OCI-LY3 (cell line): ENCODE measurements at regions not wholly inside any gene's neighbourhood (a gene's known extent, or its start where the extent isn't known, plus 50 kb on each side); places are given as distances from the start of the nearest gene placed in this dataset.

Source experiments
- EZH2phosphoT487 ChIP-seq: fragments of 200-600 bp; shearing (Covaris generic); IDR thresholded peaks from 2 replicates; pipeline ENCODE4 v1.6.1; 2018; ENCODE audit warnings: antibody characterized with exemption, mixed run types, low read depth
- TF ChIP-seq, protein P1 (sequence below): fragments of 200-600, 300-600 bp; sonication (generic); IDR thresholded peaks from 2 replicates; pipeline ENCODE4 v1.5.1; 2014; ENCODE audit warnings: antibody characterized with exemption, low read length, low read depth

DNA sequence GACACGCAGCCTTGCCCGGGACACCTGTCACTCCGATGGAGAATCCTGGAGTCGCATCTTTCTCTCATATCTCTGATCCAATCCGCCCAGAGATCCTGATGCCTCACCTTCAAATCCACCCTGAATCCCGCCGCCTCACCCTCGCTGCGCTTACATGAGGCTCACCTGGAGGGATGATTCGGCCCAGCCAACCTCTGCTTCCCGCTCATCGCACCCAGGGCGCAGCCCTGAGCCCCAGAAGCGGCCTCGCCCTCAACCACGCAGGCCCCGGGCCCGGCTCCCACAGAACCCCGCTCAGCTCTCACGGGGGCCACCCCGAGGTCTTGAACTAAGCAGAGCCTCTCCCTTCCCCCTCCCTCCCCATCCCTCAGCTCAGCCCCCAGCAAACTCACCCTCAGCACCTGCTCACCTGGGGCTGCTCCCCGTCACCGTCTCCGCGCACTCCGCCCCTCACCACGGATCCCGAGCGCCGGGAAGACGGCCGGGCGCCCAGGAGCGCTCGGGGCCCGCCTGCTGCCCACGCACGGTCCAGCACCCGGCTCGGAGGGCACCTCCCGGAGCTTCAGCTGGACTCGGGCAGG lies 160.0 kb downstream of the NDUFA10 start:
- TF ChIP-seq, protein P1, sequence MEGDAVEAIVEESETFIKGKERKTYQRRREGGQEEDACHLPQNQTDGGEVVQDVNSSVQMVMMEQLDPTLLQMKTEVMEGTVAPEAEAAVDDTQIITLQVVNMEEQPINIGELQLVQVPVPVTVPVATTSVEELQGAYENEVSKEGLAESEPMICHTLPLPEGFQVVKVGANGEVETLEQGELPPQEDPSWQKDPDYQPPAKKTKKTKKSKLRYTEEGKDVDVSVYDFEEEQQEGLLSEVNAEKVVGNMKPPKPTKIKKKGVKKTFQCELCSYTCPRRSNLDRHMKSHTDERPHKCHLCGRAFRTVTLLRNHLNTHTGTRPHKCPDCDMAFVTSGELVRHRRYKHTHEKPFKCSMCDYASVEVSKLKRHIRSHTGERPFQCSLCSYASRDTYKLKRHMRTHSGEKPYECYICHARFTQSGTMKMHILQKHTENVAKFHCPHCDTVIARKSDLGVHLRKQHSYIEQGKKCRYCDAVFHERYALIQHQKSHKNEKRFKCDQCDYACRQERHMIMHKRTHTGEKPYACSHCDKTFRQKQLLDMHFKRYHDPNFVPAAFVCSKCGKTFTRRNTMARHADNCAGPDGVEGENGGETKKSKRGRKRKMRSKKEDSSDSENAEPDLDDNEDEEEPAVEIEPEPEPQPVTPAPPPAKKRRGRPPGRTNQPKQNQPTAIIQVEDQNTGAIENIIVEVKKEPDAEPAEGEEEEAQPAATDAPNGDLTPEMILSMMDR = no peak
- TF ChIP-seq EZH2phosphoT487 = no peak
